GM23338 (cell line): ENCODE measurements at regions not wholly inside any gene's neighbourhood (a gene's known extent, or its start where the extent isn't known, plus 50 kb on each side); places are given as distances from the start of the nearest gene placed in this dataset.

ENCODE experiments used
- ATAC-seq: fragments of 200-7000 bp; cut with Tn5 transposase; 3 replicates; pipeline ENCODE4 v1.9.1; 2020
- DNase-seq: peaks from one replicate; pipeline ENCODE4 v3.0.0-alpha.2; 2015; ENCODE audit warnings: low spot score
- H2AFZ ChIP-seq: fragments of 200-600 bp; sonication (generic); 2 replicates; pipeline ENCODE4 v1.8.0; 2016; ENCODE audit warnings: antibody characterized with exemption, mild to moderate bottlenecking, moderate library complexity
- H3F3A ChIP-seq: fragments of 200-600 bp; sonication (generic); replicated peaks from 2 replicates; pipeline ENCODE4 v1.8.0; 2017; ENCODE audit warnings: antibody characterized with exemption, mixed run types, low read depth
- H3K27ac ChIP-seq: fragments of 200-600 bp; sonication (generic); 2 replicates; pipeline ENCODE4 v1.6.1; 2016; ENCODE audit warnings: low read depth
- H3K27me3 ChIP-seq: fragments of 200-600 bp; sonication (generic); 2 replicates; pipeline ENCODE4 v1.8.0; 2016; ENCODE audit warnings: mild to moderate bottlenecking, mixed run types, moderate library complexity; ENCODE audit not compliant: insufficient read depth
- H3K36me3 ChIP-seq: fragments of 200-600 bp; sonication (generic); 2 replicates; pipeline ENCODE4 v1.8.0; 2016; ENCODE audit warnings: mild to moderate bottlenecking; ENCODE audit not compliant: insufficient read depth
- H3K4me1 ChIP-seq: fragments of 200-600 bp; sonication (generic); 2 replicates; pipeline ENCODE4 v1.8.0; 2016; ENCODE audit warnings: mild to moderate bottlenecking, moderate library complexity; ENCODE audit not compliant: insufficient read depth
- H3K4me2 ChIP-seq: fragments of 200-600 bp; sonication (generic); 2 replicates; pipeline ENCODE4 v1.7.1; 2017; ENCODE audit warnings: mixed run types
- H3K4me3 ChIP-seq: fragments of 200-600 bp; sonication (generic); 2 replicates; pipeline ENCODE4 v1.6.1; 2016; ENCODE audit warnings: mixed run types
- H3K79me2 ChIP-seq: fragments of 200-600 bp; sonication (generic); replicated peaks from 2 replicates; pipeline ENCODE4 v1.8.0; 2017; ENCODE audit warnings: mild to moderate bottlenecking; ENCODE audit not compliant: insufficient read depth
- H3K9me2 ChIP-seq: fragments of 200-600 bp; sonication (generic); 2 replicates; pipeline ENCODE4 v1.8.0; 2017; ENCODE audit not compliant: insufficient read depth
- H4K20me1 ChIP-seq: fragments of 200-600 bp; sonication (generic); replicated peaks from 2 replicates; pipeline ENCODE4 v1.8.0; 2017; ENCODE audit warnings: mild to moderate bottlenecking; ENCODE audit not compliant: insufficient read depth
- H3K27ac Mint-ChIP-seq: 2 replicates; pipeline ENCODE4 v1.8.0; 2020; ENCODE audit warnings: inconsistent platforms, mild to moderate bottlenecking, moderate library complexity, mixed read lengths
- H3K27me3 Mint-ChIP-seq: 3 replicates; pipeline ENCODE4 v1.8.0; 2022; ENCODE audit warnings: low read depth, mild to moderate bottlenecking, moderate library complexity, mixed read lengths, inconsistent platforms; ENCODE audit not compliant: insufficient read depth, poor library complexity
- H3K36me3 Mint-ChIP-seq: 3 replicates; pipeline ENCODE4 v1.8.0; 2021; ENCODE audit warnings: low read depth, mild to moderate bottlenecking, inconsistent platforms, moderate library complexity, mixed read lengths
- H3K4me1 Mint-ChIP-seq: 3 replicates; pipeline ENCODE4 v1.8.0; 2020; ENCODE audit warnings: mild to moderate bottlenecking, inconsistent platforms, mixed read lengths
- H3K4me3 Mint-ChIP-seq: 3 replicates; pipeline ENCODE4 v1.8.0; 2021; ENCODE audit warnings: moderate library complexity, mild to moderate bottlenecking, inconsistent platforms, mixed read lengths
- H3K9me3 Mint-ChIP-seq: 3 replicates; pipeline ENCODE4 v1.8.0; 2020; ENCODE audit warnings: moderate library complexity, mild to moderate bottlenecking, inconsistent platforms, mixed read lengths
- CREB1 ChIP-seq: fragments of 250-450 bp; sonication (Bioruptor Pico); IDR thresholded peaks from 2 replicates; pipeline ENCODE4 v1.5.0; 2020; ENCODE audit warnings: low read depth, mild to moderate bottlenecking, moderate library complexity
- CTCF ChIP-seq, 2 experiments: fragments of 200-600 bp in 1 of 2; sonication (generic) in 1 of 2; conservative IDR thresholded peaks; 2 replicates each; pipeline versions ENCODE4 v1.5.1 to v1.6.1; 2016 to 2017; ENCODE audit warnings: antibody characterized with exemption in 2 of 2, low read depth in 2 of 2, mild to moderate bottlenecking in 2 of 2, moderate library complexity in 1 of 2
- ETS1 ChIP-seq: IDR thresholded peaks from 2 replicates; pipeline ENCODE4 v1.6.1; 2016; ENCODE audit warnings: antibody characterized with exemption
- EZH2phosphoT487 ChIP-seq: fragments of 200-600 bp; sonication (generic); IDR thresholded peaks from one replicate; pipeline ENCODE4 v1.8.1; 2018; ENCODE audit warnings: antibody characterized with exemption; ENCODE audit not compliant: unreplicated experiment
- JUNB ChIP-seq: IDR thresholded peaks from one replicate; pipeline ENCODE4 v1.6.1; 2016; ENCODE audit warnings: antibody characterized with exemption; ENCODE audit not compliant: unreplicated experiment
- NANOG ChIP-seq: IDR thresholded peaks from 2 replicates; pipeline ENCODE4 v1.6.1; 2016; ENCODE audit warnings: antibody characterized with exemption, borderline replicate concordance
- POLR2AphosphoS5 ChIP-seq: IDR thresholded peaks from 2 replicates; pipeline ENCODE4 v1.6.1; 2016; ENCODE audit warnings: antibody characterized with exemption, low read depth
- REST ChIP-seq: IDR thresholded peaks from one replicate; pipeline ENCODE4 v1.6.1; 2018; ENCODE audit warnings: antibody characterized with exemption; ENCODE audit not compliant: unreplicated experiment
- STAT1 ChIP-seq: IDR thresholded peaks from one replicate; pipeline ENCODE4 v1.6.1; 2016; ENCODE audit warnings: antibody characterized with exemption; ENCODE audit not compliant: unreplicated experiment
- ZNF331 ChIP-seq: fragments of 250-450 bp; sonication (Bioruptor Pico); IDR thresholded peaks from 2 replicates; pipeline ENCODE4 v1.5.0; 2020; ENCODE audit warnings: low read depth, mild to moderate bottlenecking, moderate library complexity

GRCh38 chr3:176568189-176568588 lies 629.1 kb downstream of the TBL1XR1 start:
- Histone ChIP-seq H3K4me1 (peaks cover 12% of the 10 kb centered on the region), H3F3A (no peaks in the 10 kb centered on the region), H3K36me3 (no peaks in the 10 kb centered on the region; the same call in 1 of the 2 replicates), H4K20me1 (no peaks in the 10 kb centered on the region), H3K27ac (no peak overlapping the region), H3K4me3 (no peak overlapping the region), H3K4me2 (no peak overlapping the region), H3K79me2 (no peaks in the 10 kb centered on the region), H2AFZ (no peak overlapping the region), H3K27me3 (no peaks in the 10 kb centered on the region), H3K9me2 (no peaks in the 10 kb centered on the region)
- Mint-ChIP-seq H3K27ac (no peak overlapping the region), H3K4me3 (no peak overlapping the region), H3K27me3 (peaks cover 3% of the 10 kb centered on the region), H3K36me3 (peaks cover 15% of the 10 kb centered on the region), H3K9me3 (peaks cover 16% of the 10 kb centered on the region), H3K4me1 (peaks cover 12% of the 10 kb centered on the region)
- DNase-seq (no peak), ATAC-seq (no peak)
- TF ChIP-seq JUNB, result no peak

- H3K36me3 Mint-ChIP-seq, result peaks cover 18% of the 10 kb centered on the region
- Histone ChIP-seq H3F3A (no peaks in the 10 kb centered on the region), H3K36me3 (no peaks in the 10 kb centered on the region; the same call in 1 of the 2 replicates), H3K4me3 (no peak overlapping the region), H3K4me1 (peaks cover 12% of the 10 kb centered on the region), H3K27ac (no peak overlapping the region), H3K9me2 (0 out of 2 replicates have a peak, but pooled peaks cover 3% of the 10 kb centered on the region), H2AFZ (no peak overlapping the region), H3K27me3 (no peaks in the 10 kb centered on the region), H4K20me1 (no peaks in the 10 kb centered on the region), H3K79me2 (no peaks in the 10 kb centered on the region), H3K4me2 (peak overlapping the region; percentile 45; the same call in 1 of the 2 replicates)
- H3K9me3 Mint-ChIP-seq, result peaks cover 21% of the 10 kb centered on the region
- H3K4me3 Mint-ChIP-seq, result no peak overlapping the region
- TF ChIP-seq NANOG (no peak), ETS1 (no peak), POLR2AphosphoS5 (no peak), EZH2phosphoT487 (no peak), STAT1 (no peak), ZNF331 (CRISPR knock-in tag) (no peak), CREB1 (CRISPR knock-in tag) (no peak), REST (no peak), JUNB (no peak), CTCF (conservative IDR thresholded peaks at IDR 0.05; ENCODE audit: low read depth in 2 of 2) (no peak)
- H3K27me3 Mint-ChIP-seq, result peaks cover 3% of the 10 kb centered on the region
- H3K4me1 Mint-ChIP-seq, result peaks cover 19% of the 10 kb centered on the region
- no peak overlapping the region for H3K27ac Mint-ChIP-seq
- DNase-seq, result no peak
- ATAC-seq, result no peak
Measured at GRCh38 chr3:176566757-176567156, 630.5 kb downstream of the TBL1XR1 start.
